Forelimb muscle (tissue), 1 donor: ENCODE measurements at regions not wholly inside any gene's neighbourhood (a gene's known extent, or its start where the extent isn't known, plus 50 kb on each side); places are given as distances from the start of the nearest gene placed in this dataset.

ENCODE experiments used
- DNase-seq: peaks from one replicate; pipeline ENCODE4 v3.0.0-alpha.2; 2013; ENCODE audit warnings: low read depth

GRCh38 chr2:123258877-123259539 lies 766.1 kb upstream of the CNTNAP5 start:
- no peak for DNase-seq

GRCh38 chr2:123262856-123263255 lies 762.2 kb upstream of the CNTNAP5 start:
- DNase-seq, result no peak

DNA sequence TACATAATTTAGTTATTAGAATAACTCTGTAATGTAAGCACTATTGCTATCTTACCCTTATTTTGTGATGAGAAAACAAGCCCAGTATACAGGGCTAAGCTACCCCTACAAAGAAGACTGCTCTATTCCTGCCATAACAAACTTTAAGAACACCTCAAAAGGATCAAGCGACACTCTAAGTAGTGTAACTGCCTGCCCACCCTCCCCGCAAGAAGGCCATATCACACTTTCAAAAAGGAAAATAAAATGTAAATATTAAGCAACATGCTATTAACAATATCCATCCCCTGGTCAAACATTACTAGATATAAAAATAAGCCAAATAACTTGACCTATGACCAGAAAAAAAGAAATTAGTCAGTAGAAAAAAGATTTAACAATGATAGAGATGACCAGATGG lies 741.7 kb upstream of the CNTNAP5 start:
- DNase-seq, result no peak

DNA sequence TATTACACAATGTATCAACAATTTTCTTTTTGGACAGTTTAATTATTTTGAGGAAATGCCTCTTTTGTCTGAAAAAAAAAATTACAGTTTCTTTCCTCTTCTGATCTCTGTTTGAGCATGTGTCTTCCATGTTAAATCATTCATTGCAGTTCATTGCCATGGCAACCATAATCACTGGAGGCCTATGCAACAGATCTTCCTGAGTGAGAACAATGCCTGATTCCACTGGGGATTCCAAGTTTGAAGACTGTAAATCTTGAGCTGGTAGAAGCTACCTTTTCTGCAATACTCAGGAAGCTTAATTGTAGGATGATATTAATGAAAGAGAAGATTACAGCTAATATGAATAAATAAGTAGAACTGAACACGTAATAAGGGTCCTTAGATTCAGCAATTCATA lies 721.4 kb upstream of the CNTNAP5 start:
- no peak for DNase-seq
